Right lobe of liver (tissue), 6 donors: ENCODE measurements at regions not wholly inside any gene's neighbourhood (a gene's known extent, or its start where the extent isn't known, plus 50 kb on each side); places are given as distances from the start of the nearest gene placed in this dataset.

ENCODE experiments used
- ATAC-seq, 4 donors: fragments of 200-7000 bp; cut with Tn5 transposase; one replicate each; pipeline ENCODE4 v1.9.1; 2020; ENCODE audit warnings: mild to moderate bottlenecking in 4 of 4, moderate library complexity in 4 of 4
- DNase-seq, 3 donors: peaks; one replicate each; pipeline ENCODE4 v3.0.0-alpha.2; 2020
- H3K27ac ChIP-seq, 3 donors: fragments of 200-600 bp; one replicate each; pipeline ENCODE4 v1.8.0; 2022
- H3K27me3 ChIP-seq, 2 donors: fragments of 200-600 bp; one replicate each; pipeline ENCODE4 v1.8.0; 2022
- H3K36me3 ChIP-seq, 4 donors: fragments of 200-600 bp; sonication (generic) in 1 of 4; one replicate each; pipeline versions ENCODE4 v1.5.1 to v1.8.0; 2017 to 2022; ENCODE audit warnings: control low read depth in 1 of 4
- H3K4me1 ChIP-seq, 4 donors: fragments of 200-600 bp; sonication (generic) in 1 of 4; one replicate each; pipeline versions ENCODE4 v1.5.1 to v1.8.0; 2017 to 2022; ENCODE audit warnings: control low read depth in 1 of 4
- H3K4me3 ChIP-seq, 3 donors: fragments of 200-600 bp; one replicate each; pipeline ENCODE4 v1.8.0; 2022
- H3K9me3 ChIP-seq, 4 donors: fragments of 200-600 bp; sonication (generic) in 1 of 4; one replicate each; pipeline versions ENCODE4 v1.5.1 to v1.8.0; 2017 to 2022; ENCODE audit warnings: control low read depth in 1 of 4
- POLR2A ChIP-seq: fragments of 450-650 bp; IDR thresholded peaks from one replicate; pipeline ENCODE4 v1.6.1; 2017; ENCODE audit warnings: antibody characterized with exemption, mild to moderate bottlenecking
- WGBS: methylation state at CpG from one replicate; pipeline ENCODE4 v1.1.6; 2018; ENCODE audit warnings: low coverage, low lambda C conversion rate; ENCODE audit not compliant: insufficient coverage; ENCODE audit errors: missing lambda C conversion rate; 5-methylcytosine and 5-hydroxymethylcytosine counted together
- intact Hi-C, 2 donors: fragments of 100-400 bp; cut with DNase I; formaldehyde crosslinking; loops; one replicate each; pipeline versions ENCODE4 v1.11.2 to v1.14.1; 2022
- TF ChIP-seq, protein P1 (sequence below), 4 donors: fragments of 200-600 bp in 3 of 4; fragments of 450-650 bp in 1 of 4; IDR thresholded peaks; one replicate each; pipeline versions ENCODE4 v1.5.1 to v1.8.0; 2016 to 2022; ENCODE audit warnings: antibody characterized with exemption in 4 of 4, mild to moderate bottlenecking in 2 of 4
- donor health status: DM: no; HTN: yes; CAD: no.
- donor health status: DM: no; HTN: no; CAD: no.
- donor health status: DM: no; HTN: no; CAD: no.
- donor health status: DM: no; HTN: yes; CAD: no.
- donor health status: DM: no; HTN: yes; CAD: no.

DNA sequence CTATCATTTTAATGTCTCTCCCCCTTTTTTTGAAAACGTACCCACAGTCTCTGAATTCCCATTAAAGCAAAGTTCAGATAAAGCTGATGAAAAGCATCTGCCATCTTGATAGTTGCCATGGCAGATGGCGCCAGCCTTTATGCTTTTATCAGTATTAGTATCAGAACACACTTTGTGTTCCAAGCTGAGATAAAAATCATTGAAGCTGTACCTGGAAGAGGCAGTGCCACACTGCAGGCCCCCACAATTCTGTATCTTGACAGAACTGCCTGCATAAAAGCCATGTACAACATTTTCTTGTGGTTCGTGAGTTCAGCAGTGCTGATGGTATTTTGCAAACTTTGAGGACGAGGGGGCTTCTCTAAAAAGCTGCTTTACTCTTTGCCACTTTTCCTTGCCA, 311.7 kb downstream of the SATB1 start:
- WGBS, result 21% methylated on average over 3 of the region's 4 CpGs
- Histone ChIP-seq H3K4me3 (no peak overlapping the region), H3K27me3 (no peaks in the 10 kb centered on the region), H3K36me3 (no peaks in the 10 kb centered on the region), H3K27ac (no peak overlapping the region), H3K9me3 (no peaks in the 10 kb centered on the region), H3K4me1 (no peaks in the 10 kb centered on the region)
- intact Hi-C loops, result no loop called here
- ATAC-seq, result no peak
- DNase-seq, result no peak
- TF ChIP-seq, protein P1, sequence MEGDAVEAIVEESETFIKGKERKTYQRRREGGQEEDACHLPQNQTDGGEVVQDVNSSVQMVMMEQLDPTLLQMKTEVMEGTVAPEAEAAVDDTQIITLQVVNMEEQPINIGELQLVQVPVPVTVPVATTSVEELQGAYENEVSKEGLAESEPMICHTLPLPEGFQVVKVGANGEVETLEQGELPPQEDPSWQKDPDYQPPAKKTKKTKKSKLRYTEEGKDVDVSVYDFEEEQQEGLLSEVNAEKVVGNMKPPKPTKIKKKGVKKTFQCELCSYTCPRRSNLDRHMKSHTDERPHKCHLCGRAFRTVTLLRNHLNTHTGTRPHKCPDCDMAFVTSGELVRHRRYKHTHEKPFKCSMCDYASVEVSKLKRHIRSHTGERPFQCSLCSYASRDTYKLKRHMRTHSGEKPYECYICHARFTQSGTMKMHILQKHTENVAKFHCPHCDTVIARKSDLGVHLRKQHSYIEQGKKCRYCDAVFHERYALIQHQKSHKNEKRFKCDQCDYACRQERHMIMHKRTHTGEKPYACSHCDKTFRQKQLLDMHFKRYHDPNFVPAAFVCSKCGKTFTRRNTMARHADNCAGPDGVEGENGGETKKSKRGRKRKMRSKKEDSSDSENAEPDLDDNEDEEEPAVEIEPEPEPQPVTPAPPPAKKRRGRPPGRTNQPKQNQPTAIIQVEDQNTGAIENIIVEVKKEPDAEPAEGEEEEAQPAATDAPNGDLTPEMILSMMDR (IDR thresholded peaks at IDR 0.05), result no peak
- TF ChIP-seq POLR2A, result no peak

DNA sequence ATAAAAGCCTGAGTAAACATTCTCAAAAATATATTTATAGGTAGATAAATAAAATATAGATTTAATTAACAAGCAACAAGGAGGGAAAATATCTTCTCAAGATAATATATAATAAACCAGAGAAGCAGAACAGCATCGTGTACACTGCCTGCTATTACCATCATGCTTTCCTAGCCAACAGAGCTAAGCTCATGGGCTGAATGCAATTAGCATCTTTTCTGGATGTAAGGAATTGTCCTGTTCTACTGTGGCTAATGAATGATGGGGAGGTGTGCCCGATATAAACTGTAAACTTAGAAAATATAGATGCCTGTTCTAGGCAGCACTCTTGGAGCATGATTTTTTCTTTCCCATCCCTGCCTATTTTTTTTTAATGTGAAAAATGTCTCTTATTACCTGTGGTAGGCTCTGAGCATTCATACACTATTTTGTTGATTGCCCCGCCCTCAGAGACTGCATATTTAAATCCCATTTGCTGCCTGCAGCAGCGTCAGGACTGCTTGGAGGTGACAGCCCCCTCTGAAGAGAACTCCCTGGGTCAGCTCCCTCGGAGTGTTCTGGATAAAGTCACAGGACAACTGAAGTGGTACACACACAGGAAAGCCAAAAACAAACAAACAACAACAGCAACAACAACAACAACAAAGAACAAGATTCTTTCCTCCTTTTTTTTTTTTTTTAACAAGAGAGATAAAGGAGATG, 312.3 kb downstream of the SATB1 start:
- no peak for DNase-seq
- Histone ChIP-seq H3K27me3 (no peaks in the 10 kb centered on the region), H3K4me3 (no peak overlapping the region), H3K36me3 (no peaks in the 10 kb centered on the region), H3K9me3 (no peaks in the 10 kb centered on the region), H3K4me1 (no peaks in the 10 kb centered on the region), H3K27ac (no peak overlapping the region)
- intact Hi-C loops, result no loop called here
- no peak for ATAC-seq
- WGBS, result 36% methylated on average over 5 of the region's 5 CpGs
- TF ChIP-seq, protein P1 (IDR thresholded peaks at IDR 0.05), result no peak
- no peak for TF ChIP-seq POLR2A

DNA sequence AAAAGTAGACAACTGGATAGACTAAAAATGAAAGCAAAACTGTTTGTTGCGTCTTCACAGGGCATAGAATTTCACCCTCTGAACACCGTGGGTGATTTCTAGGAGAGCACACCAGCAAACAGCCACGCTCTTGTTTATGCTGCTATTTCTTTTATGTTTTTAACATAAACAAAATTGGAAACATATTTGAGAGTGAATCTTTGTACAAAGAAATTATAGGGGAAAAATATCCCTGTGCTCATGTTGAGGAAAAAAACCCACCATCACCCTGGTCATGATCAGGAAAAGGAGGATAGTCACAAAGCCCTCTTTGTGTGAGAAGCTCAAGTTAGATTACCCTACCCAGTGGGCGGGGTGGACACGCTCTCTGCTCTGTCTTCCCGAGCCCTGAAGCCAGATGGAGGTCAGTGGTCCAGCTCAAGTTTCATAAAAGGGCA, 313.3 kb downstream of the SATB1 start:
- H3K4me3 ChIP-seq, result no peak overlapping the region
- intact Hi-C loops, result no loop called here
- DNase-seq (no peak), ATAC-seq (no peak)
- no peaks in the 10 kb centered on the region for H3K4me1 ChIP-seq
- no peaks in the 10 kb centered on the region for H3K27me3 ChIP-seq
- H3K36me3 ChIP-seq, result no peaks in the 10 kb centered on the region
- H3K9me3 ChIP-seq, result no peaks in the 10 kb centered on the region
- WGBS, result 19% methylated on average over 5 of the region's 6 CpGs
- H3K27ac ChIP-seq, result no peak overlapping the region
- no peak for TF ChIP-seq POLR2A
- TF ChIP-seq, protein P1 (IDR thresholded peaks at IDR 0.05), result no peak

DNA sequence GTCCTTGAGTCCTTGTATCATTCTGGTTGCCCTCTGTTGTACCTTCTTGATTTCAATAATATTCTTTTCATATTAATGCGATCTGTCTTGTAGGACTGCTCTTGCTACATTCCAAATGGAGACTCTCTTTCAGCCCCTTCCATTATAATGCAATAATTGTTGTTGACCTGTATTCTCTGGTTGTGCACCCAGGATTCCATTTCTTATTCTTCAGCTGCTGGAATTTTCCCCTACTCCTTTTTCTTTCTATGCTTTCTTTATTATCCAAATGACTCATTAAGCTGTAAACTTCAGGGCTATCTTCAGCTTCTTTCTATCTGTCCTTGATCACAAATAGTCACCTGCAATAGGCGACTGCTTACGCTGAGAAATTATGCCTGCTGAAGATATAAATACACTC, 321.5 kb downstream of the SATB1 start:
- Histone ChIP-seq H3K4me3 (no peak overlapping the region), H3K27ac (no peak overlapping the region), H3K27me3 (no peaks in the 10 kb centered on the region), H3K36me3 (no peaks in the 10 kb centered on the region), H3K9me3 (no peaks in the 10 kb centered on the region), H3K4me1 (no peaks in the 10 kb centered on the region)
- WGBS, result 58% methylated on average over 3 of the region's 3 CpGs
- ATAC-seq (no peak), DNase-seq (no peak)
- intact Hi-C loops, result no loop called here
- no peak for TF ChIP-seq POLR2A
- TF ChIP-seq, protein P1 (IDR thresholded peaks at IDR 0.05), result no peak

DNA sequence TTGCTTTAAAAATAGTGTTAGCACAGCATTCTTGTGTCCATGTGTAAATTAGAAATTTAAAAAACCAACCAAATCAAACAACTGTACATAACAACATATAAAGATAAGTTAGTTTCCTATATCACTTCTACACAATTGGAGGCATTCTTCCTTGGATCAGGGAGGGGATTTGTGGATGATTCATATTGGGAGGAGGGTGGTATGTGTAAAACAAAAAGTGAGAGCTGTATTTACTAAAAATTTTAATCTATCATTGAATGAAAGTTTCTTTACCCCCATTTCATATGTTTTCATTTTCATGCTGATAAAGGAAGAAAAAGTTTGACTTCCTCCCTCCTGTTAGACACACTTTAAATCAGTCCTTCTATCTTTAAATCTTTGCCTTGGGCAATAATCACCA, 325.0 kb downstream of the SATB1 start:
- intact Hi-C loops, result no loop called here
- no peak for DNase-seq

More for the DNA sequence above, 325.0 kb downstream of the SATB1 start:
- Histone ChIP-seq H3K27ac (no peak overlapping the region), H3K4me3 (no peak overlapping the region), H3K27me3 (no peaks in the 10 kb centered on the region), H3K4me1 (no peaks in the 10 kb centered on the region), H3K36me3 (no peaks in the 10 kb centered on the region), H3K9me3 (peaks cover 0 to 3% (median 0%) of the 10 kb centered on the region in 4 donors)
- TF ChIP-seq, protein P1 (IDR thresholded peaks at IDR 0.05), result no peak
- TF ChIP-seq POLR2A, result no peak
- no peak for ATAC-seq
